GM12878 (cell line): ENCODE measurements at regions not wholly inside any gene's neighbourhood (a gene's known extent, or its start where the extent isn't known, plus 50 kb on each side); places are given as distances from the start of the nearest gene placed in this dataset.

Source experiments
- ATAC-seq: fragments of 200-7000 bp; cut with Tn5 transposase; 3 replicates; pipeline ENCODE4 v1.9.1; 2020; ENCODE audit warnings: mild to moderate bottlenecking, moderate library complexity
- BruUV-seq: library from RNA; stranded (reverse); fragments of 400-500 nt; replicated peaks from 2 replicates; lab custom pipeline; 2021; lab: Mats Ljungman, UMichigan
- CTCF ChIA-PET: fragments of 300-600 bp; sonication (Branson Sonifier 250); formaldehyde crosslinking; extraction: SDS; loops from one replicate; lab custom pipeline; 2021; ENCODE audit warnings: inconsistent platforms; lab: Yijun Ruan, JAX
- POLR2A ChIA-PET: fragments of 350-600 bp; formaldehyde crosslinking; extraction: SDS; loops from one replicate; lab custom pipeline; 2021; ENCODE audit warnings: inconsistent platforms; lab: Charles Lee
- RAD21 ChIA-PET: fragments of 300-600 bp; sonication (Branson Sonifier 250); formaldehyde crosslinking; loops from one replicate; lab custom pipeline; 2023; ENCODE audit warnings: antibody characterized with exemption; ENCODE audit not compliant: unreplicated experiment; lab: Charles Lee
- SMC1A ChIA-PET: fragments of 300-600 bp; sonication (Branson Sonifier 250); formaldehyde crosslinking; loops from one replicate; lab custom pipeline; 2023; ENCODE audit not compliant: unreplicated experiment, uncharacterized antibody; lab: Charles Lee
- DNase-seq: peaks from one replicate; pipeline ENCODE4 v3.0.0-alpha.2; 2011; ENCODE audit warnings: low read depth, low spot score
- FAIRE-seq: peaks from 3 replicates; lab custom pipeline; 2011; peaks lifted over from hg19 to GRCh38; lab: Jason Lieb, UNC
- H2AFZ ChIP-seq: 2 replicates; pipeline ENCODE4 v1.6.0; 2011; ENCODE audit warnings: low read depth, low read length, control low read depth; ENCODE audit not compliant: control insufficient read depth
- H3K27ac ChIP-seq: 2 replicates; pipeline ENCODE4 v1.5.1; 2011; ENCODE audit warnings: control low read depth; ENCODE audit not compliant: control insufficient read depth, insufficient read depth
- H3K27me3 ChIP-seq, 2 experiments: replicated peaks in 1 of 2; 2 replicates each; pipeline versions ENCODE4 v1.6.0 to v1.6.1; 2011; ENCODE audit warnings: low read length in 1 of 2; ENCODE audit not compliant: control insufficient read depth in 2 of 2, insufficient read depth in 2 of 2
- H3K36me3 ChIP-seq, 2 experiments: 2 replicates each; pipeline ENCODE4 v1.5.1; 2011; ENCODE audit warnings: low read length in 1 of 2; ENCODE audit not compliant: control insufficient read depth in 2 of 2, insufficient read depth in 2 of 2
- H3K4me1 ChIP-seq: 2 replicates; pipeline ENCODE4 v1.6.1; 2011; ENCODE audit warnings: mild to moderate bottlenecking, low read length, moderate library complexity, mixed read lengths; ENCODE audit not compliant: control insufficient read depth, insufficient read depth
- H3K4me2 ChIP-seq: 2 replicates; pipeline ENCODE4 v1.6.0; 2011; ENCODE audit warnings: control low read depth; ENCODE audit not compliant: control insufficient read depth, insufficient read depth
- H3K4me3 ChIP-seq: fragments of 200-600 bp; sonication (generic); 2 replicates; pipeline ENCODE4 v1.5.1; 2016
- H3K79me2 ChIP-seq: 2 replicates; pipeline ENCODE4 v1.6.0; 2011; ENCODE audit warnings: low read length; ENCODE audit not compliant: control insufficient read depth, insufficient read depth
- H3K9ac ChIP-seq: 2 replicates; pipeline ENCODE4 v1.8.0; 2011; ENCODE audit warnings: low read length, control low read depth, mixed read lengths; ENCODE audit not compliant: control insufficient read depth, insufficient read depth
- H3K9me3 ChIP-seq: replicated peaks from 3 replicates; pipeline ENCODE4 v1.5.1; 2011; ENCODE audit warnings: mild to moderate bottlenecking, low read length; ENCODE audit not compliant: control insufficient read depth, insufficient read depth
- H4K20me1 ChIP-seq: 2 replicates; pipeline ENCODE4 v1.6.0; 2011; ENCODE audit not compliant: control insufficient read depth, insufficient read depth
- ASH2L ChIP-seq: fragments of 300-600, 200-600 bp; sonication (generic); IDR thresholded peaks from 2 replicates; pipeline ENCODE4 v1.6.1; 2017; ENCODE audit warnings: low read depth, mild to moderate bottlenecking, borderline replicate concordance
- ATF2 ChIP-seq: IDR thresholded peaks from 2 replicates; pipeline ENCODE4 v1.6.1; 2012; ENCODE audit warnings: low read length, inconsistent platforms
- EED ChIP-seq: sonication (generic); IDR thresholded peaks from 2 replicates; pipeline ENCODE4 v1.6.1; 2016; ENCODE audit warnings: antibody characterized with exemption, low read depth
- ELK1 ChIP-seq: IDR thresholded peaks from 2 replicates; pipeline ENCODE4 v1.6.1; 2012; ENCODE audit warnings: low read depth, low read length, improper control_type of control experiment
- ETV6 ChIP-seq, 2 experiments: fragments of 450-650 bp in 1 of 2; IDR thresholded peaks in 1 of 2; conservative IDR thresholded peaks in 1 of 2; 2 replicates each; pipeline ENCODE4 v1.6.1; 2014; ENCODE audit warnings: antibody characterized with exemption in 1 of 2, borderline replicate concordance in 1 of 2, low read depth in 1 of 2, mild to moderate bottlenecking in 1 of 2, moderate library complexity in 1 of 2
- IRF3 ChIP-seq: fragments of 450-650 bp; IDR thresholded peaks from 2 replicates; pipeline ENCODE4 v1.6.1; 2014; ENCODE audit warnings: mild to moderate bottlenecking
- IRF5 ChIP-seq: fragments of 450-650 bp; IDR thresholded peaks from 2 replicates; pipeline ENCODE4 v1.6.1; 2017; ENCODE audit warnings: borderline replicate concordance
- JUND ChIP-seq: IDR thresholded peaks from 2 replicates; pipeline ENCODE4 v1.6.1; 2012; ENCODE audit warnings: low read depth, mild to moderate bottlenecking, low read length, improper control_type of control experiment, moderate library complexity
- KDM1A ChIP-seq: fragments of 200-600 bp; sonication (generic); IDR thresholded peaks from 2 replicates; pipeline ENCODE4 v1.6.1; 2016; ENCODE audit warnings: borderline replicate concordance
- RBBP5 ChIP-seq: fragments of 200-600 bp; sonication (generic); conservative IDR thresholded peaks from 2 replicates; pipeline ENCODE4 v1.6.1; 2016
- SMARCA5 ChIP-seq: fragments of 450-650 bp; IDR thresholded peaks from 2 replicates; pipeline ENCODE4 v1.6.1; 2017; ENCODE audit warnings: mild to moderate bottlenecking
- SREBF2 ChIP-seq: IDR thresholded peaks from 2 replicates; pipeline ENCODE4 v1.6.1; 2012; ENCODE audit warnings: mild to moderate bottlenecking, low read length
- TAF1 ChIP-seq: IDR thresholded peaks from 2 replicates; pipeline ENCODE4 v1.6.1; 2011; ENCODE audit warnings: mild to moderate bottlenecking, low read depth, low read length, borderline replicate concordance
- TCF12 ChIP-seq: IDR thresholded peaks from 2 replicates; pipeline ENCODE4 v1.6.1; 2011; ENCODE audit warnings: low read depth, mild to moderate bottlenecking, low read length
- USF1 ChIP-seq: IDR thresholded peaks from 2 replicates; pipeline ENCODE4 v1.6.1; 2011; ENCODE audit warnings: borderline replicate concordance, low read depth, mild to moderate bottlenecking, moderate library complexity, mixed read lengths, low read length; ENCODE audit not compliant: insufficient read depth; ENCODE audit errors: extremely low read length
- WRNIP1 ChIP-seq: IDR thresholded peaks from 2 replicates; pipeline ENCODE4 v1.6.1; 2011; ENCODE audit warnings: low read depth, low read length, improper control_type of control experiment, borderline replicate concordance
- ZNF24 ChIP-seq: fragments of 450-650 bp; IDR thresholded peaks from 2 replicates; pipeline ENCODE4 v1.6.1; 2017; ENCODE audit warnings: antibody characterized with exemption, mild to moderate bottlenecking
- in situ Hi-C: fragments of 300-500 bp; cut with MboI; formaldehyde crosslinking; loops from 9 replicates; pipeline ENCODE4 v1.14.3; 2018; ENCODE audit warnings: mixed read lengths
- intact Hi-C: fragments of 100-400 bp; cut with micrococcal nuclease; formaldehyde crosslinking; loops from one replicate; pipeline ENCODE4 v1.14.2; 2022; ENCODE audit not compliant: unreplicated experiment

GRCh38 chr16:76780556-76780955, 410.4 kb upstream of the MON1B start:
- H3K4me2 ChIP-seq: no peak overlapping the region
- H4K20me1 ChIP-seq: no peaks in the 10 kb centered on the region
- POLR2A ChIA-PET: no interaction called here
- no peak for ATAC-seq
- in situ Hi-C loops (no loop called here), intact Hi-C loops (no loop called here)
- H3K4me3 ChIP-seq: no peak overlapping the region
- no TSS peak for BruUV-seq
- TF ChIP-seq WRNIP1: no peak
- TF ChIP-seq KDM1A: no peak
- TF ChIP-seq ELK1: no peak
- no peak for TF ChIP-seq RBBP5
- TF ChIP-seq ASH2L: no peak
- no peak for TF ChIP-seq ATF2
- TF ChIP-seq ZNF24: no peak
- TF ChIP-seq EED: no peak
- TF ChIP-seq USF1: no peak
- TF ChIP-seq JUND: no peak
- no peak for TF ChIP-seq TAF1
- no peak for TF ChIP-seq IRF3
- no peak for TF ChIP-seq SMARCA5
- no peak for TF ChIP-seq IRF5
- TF ChIP-seq TCF12: no peak
- no peak for TF ChIP-seq SREBF2
- TF ChIP-seq ETV6 (conservative IDR thresholded peaks at IDR 0.05 in 1 of 2, IDR thresholded peaks at IDR 0.05 in 1 of 2; ENCODE audit: borderline replicate concordance in 1 of 2, low read depth in 1 of 2): no peak
- no peak for DNase-seq
- no peak overlapping the region for H3K9ac ChIP-seq
- no peaks in the 10 kb centered on the region for H3K9me3 ChIP-seq
- no peaks in the 10 kb centered on the region for H3K27me3 ChIP-seq
- RAD21 ChIA-PET: no interaction called here
- SMC1A ChIA-PET: no interaction called here
- H2AFZ ChIP-seq: no peak overlapping the region
- no peaks in the 10 kb centered on the region for H3K79me2 ChIP-seq
- CTCF ChIA-PET: no interaction called here
- no peaks in the 10 kb centered on the region for H3K36me3 ChIP-seq
- no peak for FAIRE-seq
- no peak overlapping the region for H3K27ac ChIP-seq
- H3K4me1 ChIP-seq: no peaks in the 10 kb centered on the region
